HepG2 (cell line): ENCODE measurements at regions not wholly inside any gene's neighbourhood (a gene's known extent, or its start where the extent isn't known, plus 50 kb on each side); places are given as distances from the start of the nearest gene placed in this dataset.

ENCODE experiments used
- ATAC-seq: fragments of 200-7000 bp; cut with Tn5 transposase; 3 replicates; pipeline ENCODE4 v1.9.1; 2020; ENCODE audit warnings: mild to moderate bottlenecking, moderate library complexity
- BruUV-seq: library from RNA; stranded (reverse); fragments of 400-500 nt; replicated peaks from 2 replicates; lab custom pipeline; 2021; lab: Mats Ljungman, UMichigan
- CTCF ChIA-PET: fragments of 300-600 bp; formaldehyde crosslinking; extraction: SDS; loops from one replicate; lab custom pipeline; 2021; ENCODE audit warnings: low total read pairs, inconsistent platforms, low intra/inter-chr PET ratio; lab: Yijun Ruan, JAX
- POLR2A ChIA-PET: fragments of 350-600 bp; sonication (Branson Sonifier 250); formaldehyde crosslinking; loops from one replicate; lab custom pipeline; 2020; ENCODE audit warnings: antibody characterized with exemption, inconsistent platforms; lab: Yijun Ruan, JAX
- DNase-seq: peaks from one replicate; pipeline ENCODE4 v3.0.0-alpha.2; 2015; ENCODE audit warnings: low spot score
- FAIRE-seq: peaks from 3 replicates; lab custom pipeline; 2011; peaks lifted over from hg19 to GRCh38; lab: Jason Lieb, UNC
- H2AFZ ChIP-seq: one replicate; pipeline ENCODE4 v1.6.1; 2011; ENCODE audit warnings: low read length, inconsistent platforms
- H3K27ac ChIP-seq: fragments of 300-600 bp; 3 replicates; pipeline ENCODE4 v1.8.0; 2011; ENCODE audit warnings: mixed run types, mild to moderate bottlenecking, mixed read lengths, low read length, inconsistent platforms; ENCODE audit not compliant: insufficient read depth; ENCODE audit errors: extremely low read length
- H3K27me3 ChIP-seq, 2 experiments: fragments of 200-600 bp in 1 of 2; 2 replicates in 1 of 2; 3 replicates in 1 of 2; pipeline versions ENCODE4 v1.6.0 to v1.8.0; 2011; ENCODE audit warnings: low read length in 2 of 2, mild to moderate bottlenecking in 2 of 2, moderate library complexity in 2 of 2, inconsistent platforms in 1 of 2; ENCODE audit not compliant: insufficient read depth in 2 of 2, control insufficient read depth in 1 of 2
- H3K36me3 ChIP-seq, 2 experiments: fragments of 200-600 bp in 1 of 2; replicated peaks in 1 of 2; 2 replicates in 1 of 2; 3 replicates in 1 of 2; pipeline versions ENCODE4 v1.5.1 to v1.8.0; 2011; ENCODE audit warnings: low read length in 2 of 2, inconsistent platforms in 1 of 2; ENCODE audit not compliant: insufficient read depth in 2 of 2, control insufficient read depth in 1 of 2
- H3K4me1 ChIP-seq: 2 replicates; pipeline ENCODE4 v1.5.1; 2012; ENCODE audit warnings: low read length, inconsistent platforms; ENCODE audit not compliant: insufficient read depth
- H3K4me2 ChIP-seq: 2 replicates; pipeline ENCODE4 v1.6.0; 2011; ENCODE audit warnings: low read depth, low read length, inconsistent platforms
- H3K4me3 ChIP-seq, 3 experiments: fragments of 200-600 bp in 1 of 3; sonication (generic), shearing (Covaris generic) in 1 of 3; replicated peaks in 1 of 3; 2 replicates each; pipeline ENCODE4 v1.5.1; 2011 to 2016; ENCODE audit warnings: low read length in 3 of 3, inconsistent platforms in 2 of 3, low read depth in 2 of 3, mild to moderate bottlenecking in 2 of 3, control low read depth in 1 of 3, mixed read lengths in 1 of 3; ENCODE audit not compliant: insufficient read depth in 1 of 3
- H3K79me2 ChIP-seq: one replicate; pipeline ENCODE4 v1.6.1; 2011; ENCODE audit warnings: low read length, inconsistent platforms; ENCODE audit not compliant: insufficient read depth
- H3K9ac ChIP-seq: 2 replicates; pipeline ENCODE4 v1.6.0; 2011; ENCODE audit warnings: mild to moderate bottlenecking, low read depth, low read length, inconsistent platforms; ENCODE audit not compliant: insufficient read depth
- H3K9me3 ChIP-seq: 2 replicates; pipeline ENCODE4 v1.5.1; 2012; ENCODE audit warnings: mild to moderate bottlenecking, low read length
- H4K20me1 ChIP-seq: 2 replicates; pipeline ENCODE4 v1.6.0; 2011; ENCODE audit warnings: inconsistent platforms, mild to moderate bottlenecking, low read length, moderate library complexity; ENCODE audit not compliant: insufficient read depth
- ATF1 ChIP-seq: IDR thresholded peaks from 2 replicates; pipeline ENCODE4 v1.6.1; 2016; ENCODE audit warnings: mild to moderate bottlenecking, control low read depth
- HBP1 ChIP-seq: IDR thresholded peaks from 2 replicates; pipeline ENCODE4 v1.6.1; 2016; ENCODE audit warnings: low read depth, control low read depth
- JARID2 ChIP-seq: sonication (generic); formaldehyde crosslinking; IDR thresholded peaks from 2 replicates; pipeline ENCODE4 v1.8.1; 2023; ENCODE audit warnings: missing genetic modification reagents, inconsistent platforms; ENCODE audit not compliant: insufficient replicate concordance
- MAFF ChIP-seq: IDR thresholded peaks from 2 replicates; pipeline ENCODE4 v1.6.1; 2011; ENCODE audit warnings: low read depth, low read length, improper control_type of control experiment
- MAFK ChIP-seq, 2 experiments: IDR thresholded peaks in 1 of 2; conservative IDR thresholded peaks in 1 of 2; 2 replicates each; pipeline ENCODE4 v1.6.1; 2011; ENCODE audit warnings: improper control_type of control experiment in 2 of 2, low read length in 2 of 2
- NR2C2 ChIP-seq: sonication (generic); formaldehyde crosslinking; IDR thresholded peaks from 2 replicates; pipeline ENCODE4 v1.4.0; 2020; ENCODE audit warnings: missing genetic modification reagents, mild to moderate bottlenecking, moderate library complexity, borderline replicate concordance
- SKIL ChIP-seq: sonication (generic); formaldehyde crosslinking; IDR thresholded peaks from 2 replicates; pipeline ENCODE4 v1.8.0; 2022; ENCODE audit warnings: missing genetic modification reagents, mild to moderate bottlenecking, moderate library complexity, borderline replicate concordance
- ZNF574 ChIP-seq: sonication (generic); formaldehyde crosslinking; IDR thresholded peaks from 2 replicates; pipeline ENCODE4 v1.4.0; 2020; ENCODE audit warnings: missing genetic modification reagents
- ZNF788 ChIP-seq: sonication (generic); formaldehyde crosslinking; IDR thresholded peaks from 2 replicates; pipeline ENCODE4 v1.5.0; 2020; ENCODE audit warnings: mild to moderate bottlenecking, missing genetic modification reagents, borderline replicate concordance
- ZUFSP ChIP-seq: sonication (generic); formaldehyde crosslinking; IDR thresholded peaks from 2 replicates; pipeline ENCODE4 v1.9.0; 2021; ENCODE audit warnings: missing genetic modification reagents, mild to moderate bottlenecking, borderline replicate concordance
- whole genome bisulfite sequencing: methylation state at CpG from one replicate; pipeline ENCODE4 v1.1.6; 2017; ENCODE audit warnings: low lambda C conversion rate; 5-methylcytosine and 5-hydroxymethylcytosine counted together
- in situ Hi-C: cut with HindIII; loops from 2 replicates; pipeline ENCODE4 v1.10.0; 2017; ENCODE audit warnings: low pct_unique_long_range_greater_than_20kb; ENCODE audit not compliant: extremely low pct_ligation_motif_present
- intact Hi-C: fragments of 100-400 bp; cut with micrococcal nuclease; formaldehyde crosslinking; loops from one replicate; pipeline ENCODE4 v1.10.0; 2022; ENCODE audit not compliant: unreplicated experiment

- FAIRE-seq, result no peak
- no peak overlapping the region for H3K9ac ChIP-seq
- intact Hi-C loops, result no loop called here
- no TSS peak for BruUV-seq
- H3K4me1 ChIP-seq, result no peaks in the 10 kb centered on the region
- peaks cover 10% of the 10 kb centered on the region; the same call in 1 of the 2 replicates for H3K9me3 ChIP-seq
- H3K4me3 ChIP-seq, result no peak overlapping the region
- no peak for DNase-seq
- ChIA-PET CTCF (no interaction called here), POLR2A (no interaction called here)
- H3K79me2 ChIP-seq, result no peaks in the 10 kb centered on the region
- no peak overlapping the region for H2AFZ ChIP-seq
- H3K36me3 ChIP-seq, result no peaks in the 10 kb centered on the region
- H3K27me3 ChIP-seq, result no peaks in the 10 kb centered on the region
- 27% methylated on average over 7 of the region's 12 CpGs for WGBS
- no peak for TF ChIP-seq ZNF788 (CRISPR knock-in tag)
- TF ChIP-seq MAFF, result peak; percentile 60
- TF ChIP-seq SKIL, result no peak
- peak in 1 of 2 experiments; percentile 62; a peak in 2 of 4 replicates for TF ChIP-seq MAFK (conservative IDR thresholded peaks at IDR 0.05 in 1 of 2, IDR thresholded peaks at IDR 0.05 in 1 of 2; ENCODE audit: low read length in 2 of 2)
- no peak overlapping the region for H3K4me2 ChIP-seq
- no peak for ATAC-seq
- H4K20me1 ChIP-seq, result no peaks in the 10 kb centered on the region
- in situ Hi-C loops, result no loop called here
- H3K27ac ChIP-seq, result no peak overlapping the region
Observed at GRCh38 chr5:3684771-3685354, 89.2 kb downstream of the IRX1 start.

- Histone ChIP-seq H3K4me3 (no peak overlapping the region), H3K4me1 (no peaks in the 10 kb centered on the region), H3K4me2 (no peak overlapping the region), H2AFZ (no peak overlapping the region), H4K20me1 (no peaks in the 10 kb centered on the region), H3K36me3 (no peaks in the 10 kb centered on the region), H3K79me2 (no peaks in the 10 kb centered on the region), H3K27me3 (no peaks in the 10 kb centered on the region; a peak in 1 of 5 replicates), H3K9ac (no peak overlapping the region), H3K9me3 (peaks cover 10% of the 10 kb centered on the region), H3K27ac (no peak overlapping the region)
- CTCF ChIA-PET, result no interaction called here
- intact Hi-C loops, result no loop called here
- 3% methylated on average over 5 of the region's 5 CpGs for WGBS
- no TSS peak for BruUV-seq
- in situ Hi-C loops, result no loop called here
- no peak for FAIRE-seq
- DNase-seq, result no peak
- no peak for ATAC-seq
- POLR2A ChIA-PET, result no interaction called here
- no peak for TF ChIP-seq ZNF574
- TF ChIP-seq ATF1 (CRISPR knock-in tag), result no peak
- no peak for TF ChIP-seq HBP1 (CRISPR knock-in tag)
- no peak for TF ChIP-seq ZUFSP
- no peak for TF ChIP-seq NR2C2 (CRISPR knock-in tag)
- no peak for TF ChIP-seq JARID2 (CRISPR knock-in tag)
Observed at GRCh38 chr5:3694819-3695218, 99.2 kb downstream of the IRX1 start.
